Fibroblast of lung (primary cell): ENCODE measurements at regions not wholly inside any gene's neighbourhood (a gene's known extent, or its start where the extent isn't known, plus 50 kb on each side); places are given as distances from the start of the nearest gene placed in this dataset.

Experiments
- CTCF ChIP-seq, 2 donors: IDR thresholded peaks in 1 of 2; conservative IDR thresholded peaks in 1 of 2; 1 replicate in 1 of 2; 2 replicates in 1 of 2; pipeline ENCODE4 v1.5.1; 2011 to 2012; ENCODE audit warnings: low read length in 2 of 2, control low read depth in 1 of 2, inconsistent platforms in 1 of 2, low read depth in 1 of 2, mild to moderate bottlenecking in 1 of 2
- EZH2 ChIP-seq: IDR thresholded peaks from 2 replicates; pipeline ENCODE4 v1.5.1; 2012; ENCODE audit warnings: low read length, control low read depth, mild to moderate bottlenecking; ENCODE audit errors: missing control alignments

GRCh38 chr7:115274-115911, 77.0 kb upstream of the FAM20C start:
- TF ChIP-seq CTCF (conservative IDR thresholded peaks at IDR 0.05 in 1 of 2, IDR thresholded peaks at IDR 0.05 in 1 of 2; ENCODE audit: low read depth in 1 of 2, low read length in 2 of 2) (no peak), EZH2 (no peak)
